ENCODE measurements at regions not wholly inside any gene's neighbourhood (a gene's known extent, or its start where the extent isn't known, plus 50 kb on each side); places are given as distances from the start of the nearest gene placed in this dataset.

DNA sequence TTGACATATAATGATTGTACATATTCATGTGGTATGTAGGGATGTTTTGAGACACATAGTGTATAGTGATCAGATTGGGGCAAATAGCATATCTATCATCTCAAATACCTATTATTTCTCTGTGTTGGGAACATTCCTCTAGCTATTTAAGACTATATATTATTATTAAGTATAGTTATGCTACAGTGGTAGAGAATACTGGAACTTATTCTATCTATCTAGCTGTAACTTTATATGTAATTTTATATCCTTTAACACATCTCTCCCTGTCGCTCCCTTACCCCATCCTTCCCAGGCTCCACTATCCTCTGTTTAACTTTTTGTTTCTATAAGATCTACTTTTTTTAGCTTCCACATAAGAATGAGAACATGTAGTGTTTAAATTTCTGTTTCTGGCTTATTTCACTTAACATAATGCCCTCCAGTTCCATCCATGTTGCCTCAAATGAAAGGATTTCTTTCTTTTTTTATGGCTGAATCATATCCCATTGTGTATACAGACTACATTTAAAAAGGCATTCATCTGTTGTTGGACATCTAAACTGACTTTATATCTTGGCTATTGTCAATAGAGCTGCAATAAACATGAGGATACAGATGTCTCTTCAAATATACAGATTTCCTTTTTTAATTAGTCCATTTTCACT, 102.1 kb upstream of the GZMB start:
- no peak for TF ChIP-seq CTCF (IDR thresholded peaks at IDR 0.05)
- TF ChIP-seq POLR2AphosphoS5 (IDR thresholded peaks at IDR 0.05) = no peak

All from gastroesophageal sphincter (tissue), 3 donors.